Nephron (organoid): ENCODE measurements at regions not wholly inside any gene's neighbourhood (a gene's known extent, or its start where the extent isn't known, plus 50 kb on each side); places are given as distances from the start of the nearest gene placed in this dataset.
"Not testable (repeated sequence)": the region's sequence is repeated elsewhere in the genome, so short reads cannot be mapped to it uniquely, and the experiment has no call there.

Experiments
- H3K27ac Mint-ChIP-seq, 3 experiments: 2 replicates each; pipeline ENCODE4 v1.8.0; 2020; ENCODE audit warnings: mixed read lengths in 3 of 3, mild to moderate bottlenecking in 2 of 3, moderate library complexity in 1 of 3
- H3K27me3 Mint-ChIP-seq: 2 replicates; pipeline ENCODE4 v1.8.0; 2021; ENCODE audit warnings: low read depth, mild to moderate bottlenecking, moderate library complexity, mixed read lengths
- H3K36me3 Mint-ChIP-seq: 2 replicates; pipeline ENCODE4 v1.8.0; 2020; ENCODE audit warnings: low read depth, mixed read lengths
- H3K4me1 Mint-ChIP-seq: 2 replicates; pipeline ENCODE4 v1.8.0; 2020; ENCODE audit warnings: mixed read lengths
- H3K4me3 Mint-ChIP-seq, 3 experiments: 2 replicates each; pipeline ENCODE4 v1.8.0; 2020; ENCODE audit warnings: mild to moderate bottlenecking in 3 of 3, mixed read lengths in 3 of 3, moderate library complexity in 2 of 3
- H3K9me3 Mint-ChIP-seq: 2 replicates; pipeline ENCODE4 v1.8.0; 2020; ENCODE audit warnings: mixed read lengths
- CTCF ChIP-seq, 3 experiments: fragments of 200-600 bp; sonication (generic); IDR thresholded peaks; one replicate each; pipeline ENCODE4 v1.5.0; 2021; ENCODE audit warnings: antibody characterized with exemption in 3 of 3; ENCODE audit not compliant: unreplicated experiment in 3 of 3

- Mint-ChIP-seq H3K27ac (peak overlapping the region in 1 of 3 experiments; percentile 8), H3K36me3 (no peaks in the 10 kb centered on the region), H3K4me1 (peaks cover 28% of the 10 kb centered on the region), H3K27me3 (peaks cover 4% of the 10 kb centered on the region), H3K4me3 (no peak overlapping the region), H3K9me3 (peaks cover 6% of the 10 kb centered on the region)
- no peak for TF ChIP-seq CTCF (IDR thresholded peaks at IDR 0.05; ENCODE audit: unreplicated experiment in 3 of 3)
Measured at GRCh38 chr17:77332981-77333685, 192.4 kb downstream of the SEC14L1 start.

DNA sequence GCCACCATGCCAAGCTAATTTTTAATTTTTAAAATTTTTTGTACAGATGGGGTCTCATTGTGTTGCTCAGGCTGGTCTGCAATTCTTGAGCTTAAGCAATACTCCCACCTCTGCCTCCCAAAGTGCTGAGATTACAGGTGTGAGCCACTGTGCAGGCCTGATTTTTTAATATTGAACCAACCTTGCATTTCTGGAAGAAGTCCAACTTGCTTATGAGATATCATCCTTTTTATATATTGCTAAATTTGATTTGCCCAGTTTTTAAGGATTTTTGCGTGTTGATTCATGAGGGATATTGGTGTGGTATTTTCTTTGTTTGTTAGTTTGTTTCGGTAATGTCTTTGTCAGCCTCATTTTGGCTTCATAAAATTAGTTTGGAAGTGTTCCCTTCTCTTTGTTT, 196.4 kb downstream of the SEC14L1 start:
- Mint-ChIP-seq H3K4me1 (peaks cover 23% of the 10 kb centered on the region), H3K27ac (no peak overlapping the region), H3K36me3 (peaks cover 4% of the 10 kb centered on the region), H3K9me3 (peaks cover 8% of the 10 kb centered on the region), H3K27me3 (no peaks in the 10 kb centered on the region), H3K4me3 (no peak overlapping the region)
- no peak for TF ChIP-seq CTCF (IDR thresholded peaks at IDR 0.05; ENCODE audit: unreplicated experiment in 3 of 3)

- Mint-ChIP-seq H3K36me3 (peaks cover 9% of the 10 kb centered on the region), H3K27me3 (no peaks in the 10 kb centered on the region), H3K27ac (peak overlapping the region; percentile 0 to 79 (median 61)), H3K4me3 (no peak overlapping the region), H3K4me1 (peaks cover 15% of the 10 kb centered on the region), H3K9me3 (peaks cover 17% of the 10 kb centered on the region)
- TF ChIP-seq CTCF (IDR thresholded peaks at IDR 0.05; ENCODE audit: unreplicated experiment in 3 of 3): no peak
Measured at GRCh38 chr17:77341069-77341541, 200.3 kb downstream of the SEC14L1 start.

DNA sequence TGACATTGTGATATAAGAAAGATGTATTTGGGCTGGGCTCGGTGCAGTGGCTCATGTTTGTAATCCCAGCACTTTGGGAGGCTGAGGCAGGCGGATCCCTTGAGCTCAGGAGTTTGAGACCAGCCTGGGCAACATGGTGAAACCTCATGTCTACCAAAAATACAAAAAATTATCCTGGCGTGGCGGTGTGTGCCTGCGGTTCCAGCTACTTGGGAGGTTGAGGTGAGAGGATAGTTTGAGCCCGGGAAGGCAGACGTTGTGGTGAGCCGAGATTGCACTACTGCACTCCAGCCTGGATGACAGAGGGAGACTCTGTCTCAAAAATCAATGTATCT, 201.9 kb downstream of the SEC14L1 start:
- not testable (repeated sequence) for H3K4me3 Mint-ChIP-seq, H3K36me3 Mint-ChIP-seq, H3K27me3 Mint-ChIP-seq
- H3K27ac Mint-ChIP-seq: peak overlapping the region in 2 of 3 experiments; percentile 6 to 37
- peaks cover 13% of the 10 kb centered on the region for H3K9me3 Mint-ChIP-seq
- peaks cover 15% of the 10 kb centered on the region for H3K4me1 Mint-ChIP-seq

- Mint-ChIP-seq H3K36me3 (peaks cover 9% of the 10 kb centered on the region), H3K4me1 (peaks cover 15% of the 10 kb centered on the region), H3K4me3 (no peak overlapping the region), H3K9me3 (peaks cover 12% of the 10 kb centered on the region), H3K27me3 (no peaks in the 10 kb centered on the region), H3K27ac (no peak overlapping the region)
- TF ChIP-seq CTCF (IDR thresholded peaks at IDR 0.05; ENCODE audit: unreplicated experiment in 3 of 3): no peak
Measured at GRCh38 chr17:77343031-77343800, 202.4 kb downstream of the SEC14L1 start.

DNA sequence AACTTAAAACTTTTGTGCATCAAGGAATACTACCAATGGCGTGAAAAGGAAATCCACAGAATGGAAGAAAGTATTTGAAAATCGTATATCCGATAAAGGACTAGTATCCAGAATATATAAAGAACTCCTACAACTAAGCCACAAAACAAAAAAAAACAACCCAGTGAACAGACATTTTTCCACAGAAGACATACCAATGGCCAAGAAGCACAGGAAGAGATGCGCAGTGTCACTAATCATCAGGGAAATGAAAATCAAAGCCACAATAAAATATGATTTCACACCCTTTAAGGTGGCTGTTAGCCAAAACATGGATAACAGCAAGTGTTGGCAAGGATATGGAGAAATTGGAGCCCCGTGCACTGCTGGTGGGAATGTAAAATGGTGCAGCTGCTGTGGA, 203.3 kb downstream of the SEC14L1 start:
- no peak for TF ChIP-seq CTCF (IDR thresholded peaks at IDR 0.05; ENCODE audit: unreplicated experiment in 3 of 3)
- no peaks in the 10 kb centered on the region for H3K27me3 Mint-ChIP-seq
- H3K9me3 Mint-ChIP-seq: peaks cover 9% of the 10 kb centered on the region
- H3K27ac Mint-ChIP-seq: no peak overlapping the region
- no peak overlapping the region for H3K4me3 Mint-ChIP-seq
- peaks cover 6% of the 10 kb centered on the region for H3K36me3 Mint-ChIP-seq
- H3K4me1 Mint-ChIP-seq: peaks cover 15% of the 10 kb centered on the region
